ENCODE measurements at regions not wholly inside any gene's neighbourhood (a gene's known extent, or its start where the extent isn't known, plus 50 kb on each side); places are given as distances from the start of the nearest gene placed in this dataset.

GRCh38 chr7:22676385-22676784 lies 50.6 kb upstream of the IL6 start:
- peaks cover 26% of the 10 kb centered on the region for H3K4me1 ChIP-seq
- H3K4me3 ChIP-seq, result no peak overlapping the region
- ATAC-seq (no peak), DNase-seq (ENCODE audit: low read depth in 1 of 2, low spot score in 1 of 2) (no peak), FAIRE-seq (no peak)
- ChIA-PET POLR2A (no interaction called here), CTCF (interaction anchor here (0.9 kb wide), 1 partner anchor 116 kb away, joined by 3 read pairs; no protein-coding TSS in a partner anchor)
- WGBS (ENCODE audit: missing lambda C conversion rate), result 96% methylated on average over 2 of the region's 2 CpGs
- H3K27ac ChIP-seq, result no peak overlapping the region
- no peak overlapping the region for H3K4me2 ChIP-seq
- peaks cover 2% of the 10 kb centered on the region; the same call in 1 of the 3 replicates for H3K9me3 ChIP-seq
- no peak for TF ChIP-seq RCOR1 (IDR thresholded peaks at IDR 0.05; ENCODE audit: low read depth, low read length)
- TF ChIP-seq HEYL (CRISPR knock-in tag; IDR thresholded peaks at IDR 0.05), result no peak
- no peak for TF ChIP-seq HDAC2 (IDR thresholded peaks at IDR 0.05)
- no peak for TF ChIP-seq EP300 (IDR thresholded peaks at IDR 0.05)
- no peak for TF ChIP-seq MAFK (IDR thresholded peaks at IDR 0.05; ENCODE audit: partially characterized antibody)
- TF ChIP-seq FOSL2 (IDR thresholded peaks at IDR 0.05), result no peak
- TF ChIP-seq FOSL2 (CRISPR knock-in tag; IDR thresholded peaks at IDR 0.05), result no peak
- TF ChIP-seq E2F6 (IDR thresholded peaks at IDR 0.05; ENCODE audit: borderline replicate concordance, low read depth), result no peak
- no peak for TF ChIP-seq RARB (CRISPR knock-in tag; IDR thresholded peaks at IDR 0.05)
- TF ChIP-seq EHF (CRISPR knock-in tag; IDR thresholded peaks at IDR 0.05), result no peak
- no peak for TF ChIP-seq JUN (IDR thresholded peaks at IDR 0.05)
- no peak for TF ChIP-seq HOXB5 (CRISPR knock-in tag; IDR thresholded peaks at IDR 0.05)
- TF ChIP-seq CTCF (IDR thresholded peaks at IDR 0.05), result no peak
- no peak for TF ChIP-seq PHF8 (IDR thresholded peaks at IDR 0.05; ENCODE audit: borderline replicate concordance, low read depth)
- TF ChIP-seq FOSB (CRISPR knock-in tag; IDR thresholded peaks at IDR 0.05), result no peak
- no peak for TF ChIP-seq MAZ (IDR thresholded peaks at IDR 0.05; ENCODE audit: borderline replicate concordance, low read depth, low read length)
- TF ChIP-seq RAD21 (conservative IDR thresholded peaks at IDR 0.05 in 1 of 2, IDR thresholded peaks at IDR 0.05 in 1 of 2), result no peak
- no peak for TF ChIP-seq NR3C1 (IDR thresholded peaks at IDR 0.05)
- no peak for TF ChIP-seq MYC (IDR thresholded peaks at IDR 0.05; ENCODE audit: borderline replicate concordance, low read length)
- no peak for TF ChIP-seq ATOH8 (CRISPR knock-in tag; IDR thresholded peaks at IDR 0.05; ENCODE audit: low read depth)
- no peak for TF ChIP-seq MAX (IDR thresholded peaks at IDR 0.05)

- no peak for ATAC-seq
- Histone ChIP-seq H3K4me2 (no peak overlapping the region), H3K4me3 (no peak overlapping the region), H3K27ac (peak overlapping the region in 1 of 2 experiments; percentile 15; a peak in 1 of 6 replicates), H3K4me1 (peaks cover 30% of the 10 kb centered on the region), H3K9me3 (peaks cover 2% of the 10 kb centered on the region; the same call in 1 of the 3 replicates)
- POLR2A ChIA-PET, result no interaction called here
- CTCF ChIA-PET, result interaction anchor here (0.9 to 1.4 kb wide), 3 partner anchors 47 to 380 kb away, joined by 3 read pairs; no protein-coding TSS in a partner anchor
- no peak for TF ChIP-seq POLR2AphosphoS2 (conservative IDR thresholded peaks at IDR 0.05; ENCODE audit: low read length)
- TF ChIP-seq GATA3 (IDR thresholded peaks at IDR 0.05; ENCODE audit: borderline replicate concordance), result no peak
- no peak for TF ChIP-seq ZNF302 (CRISPR knock-in tag; IDR thresholded peaks at IDR 0.05)
- no peak for TF ChIP-seq NPAS2 (CRISPR knock-in tag; IDR thresholded peaks at IDR 0.05; ENCODE audit: borderline replicate concordance)
- TF ChIP-seq EP300 (IDR thresholded peaks at IDR 0.05), result no peak
- TF ChIP-seq FOSL2 (IDR thresholded peaks at IDR 0.05), result no peak
- TF ChIP-seq FOSL2 (CRISPR knock-in tag; IDR thresholded peaks at IDR 0.05), result no peak
- TF ChIP-seq ELK1 (IDR thresholded peaks at IDR 0.05; ENCODE audit: low read depth, low read length), result no peak
- no peak for TF ChIP-seq ATOH8 (CRISPR knock-in tag; IDR thresholded peaks at IDR 0.05; ENCODE audit: low read depth)
- TF ChIP-seq SREBF2 (IDR thresholded peaks at IDR 0.05), result no peak
- TF ChIP-seq HOXB5 (CRISPR knock-in tag; IDR thresholded peaks at IDR 0.05), result no peak
- no peak for TF ChIP-seq CEBPB (IDR thresholded peaks at IDR 0.05)
- TF ChIP-seq RAD21 (conservative IDR thresholded peaks at IDR 0.05 in 1 of 2, IDR thresholded peaks at IDR 0.05 in 1 of 2), result no peak
- no peak for TF ChIP-seq HOXA7 (CRISPR knock-in tag; IDR thresholded peaks at IDR 0.05)
- no peak for TF ChIP-seq ZC3H11A (IDR thresholded peaks at IDR 0.05)
- WGBS (ENCODE audit: missing lambda C conversion rate), result 84% methylated on average over 2 of the region's 2 CpGs
- FAIRE-seq, result no peak
- no peak for DNase-seq (ENCODE audit: low read depth in 1 of 2, low spot score in 1 of 2)
Observed at GRCh38 chr7:22675917-22676343, 51.1 kb upstream of the IL6 start.
